ENCODE measurements at regions not wholly inside any gene's neighbourhood (a gene's known extent, or its start where the extent isn't known, plus 50 kb on each side); places are given as distances from the start of the nearest gene placed in this dataset.

GRCh38 chrX:137483554-137483953 lies 82.4 kb upstream of the ZIC3 start:
- POLR2A ChIA-PET, result no interaction called here
- CTCF ChIA-PET, result no interaction called here
- H3K36me3 Mint-ChIP-seq (ENCODE audit: low read depth), result no peaks in the 10 kb centered on the region
- no peaks in the 10 kb centered on the region for H3K9me3 Mint-ChIP-seq
- H3K27ac Mint-ChIP-seq, result no peak overlapping the region
- H3K27me3 Mint-ChIP-seq, result no peaks in the 10 kb centered on the region
- DNase-seq, result no peak
- no peaks in the 10 kb centered on the region for H3K4me1 Mint-ChIP-seq
- no peak overlapping the region for H3K4me3 Mint-ChIP-seq

GRCh38 chrX:137482136-137482535 lies 83.8 kb upstream of the ZIC3 start:
- H3K36me3 Mint-ChIP-seq (ENCODE audit: low read depth), result no peaks in the 10 kb centered on the region
- no peaks in the 10 kb centered on the region for H3K9me3 Mint-ChIP-seq
- POLR2A ChIA-PET, result no interaction called here
- CTCF ChIA-PET, result interaction anchor here (1.1 kb wide), 1 partner anchor 41 kb away, joined by 3 read pairs; no protein-coding TSS in a partner anchor
- H3K27ac Mint-ChIP-seq, result no peak overlapping the region
- H3K4me3 Mint-ChIP-seq, result no peak overlapping the region
- no peaks in the 10 kb centered on the region for H3K4me1 Mint-ChIP-seq
- no peaks in the 10 kb centered on the region for H3K27me3 Mint-ChIP-seq
- DNase-seq, result no peak

GRCh38 chrX:137479386-137479785 lies 86.5 kb upstream of the ZIC3 start:
- no peak for DNase-seq
- no peak overlapping the region for H3K4me3 Mint-ChIP-seq
- H3K9me3 Mint-ChIP-seq, result no peaks in the 10 kb centered on the region
- H3K36me3 Mint-ChIP-seq (ENCODE audit: low read depth), result no peaks in the 10 kb centered on the region
- ChIA-PET CTCF (no interaction called here), POLR2A (no interaction called here)
- no peak overlapping the region for H3K27ac Mint-ChIP-seq
- H3K27me3 Mint-ChIP-seq, result no peaks in the 10 kb centered on the region
- no peaks in the 10 kb centered on the region for H3K4me1 Mint-ChIP-seq

- ChIA-PET POLR2A (no interaction called here), CTCF (no interaction called here)
- H3K4me1 Mint-ChIP-seq, result no peaks in the 10 kb centered on the region
- no peaks in the 10 kb centered on the region for H3K27me3 Mint-ChIP-seq
- H3K36me3 Mint-ChIP-seq (ENCODE audit: low read depth), result no peaks in the 10 kb centered on the region
- no peak overlapping the region for H3K4me3 Mint-ChIP-seq
- H3K9me3 Mint-ChIP-seq, result no peaks in the 10 kb centered on the region
- DNase-seq, result no peak
- no peak overlapping the region for H3K27ac Mint-ChIP-seq
Measured at GRCh38 chrX:137441711-137442110, 124.2 kb upstream of the ZIC3 start.

GRCh38 chrX:137432609-137433008 lies 133.3 kb upstream of the ZIC3 start:
- Mint-ChIP-seq H3K27me3 (peaks cover 31% of the 10 kb centered on the region), H3K27ac (no peak overlapping the region), H3K4me3 (no peak overlapping the region), H3K4me1 (no peaks in the 10 kb centered on the region), H3K36me3 (ENCODE audit: low read depth) (no peaks in the 10 kb centered on the region), H3K9me3 (no peaks in the 10 kb centered on the region)
- CTCF ChIA-PET, result interaction anchor here (0.8 kb wide), 1 partner anchor 12 kb away, joined by 3 read pairs; no protein-coding TSS in a partner anchor
- no peak for DNase-seq
- POLR2A ChIA-PET, result no interaction called here

- DNase-seq, result no peak
- peaks cover 34% of the 10 kb centered on the region for H3K27me3 Mint-ChIP-seq
- ChIA-PET POLR2A (no interaction called here), CTCF (interaction anchor here (0.8 kb wide), 1 partner anchor 12 kb away, joined by 3 read pairs; no protein-coding TSS in a partner anchor)
- no peaks in the 10 kb centered on the region for H3K36me3 Mint-ChIP-seq (ENCODE audit: low read depth)
- no peaks in the 10 kb centered on the region for H3K4me1 Mint-ChIP-seq
- no peaks in the 10 kb centered on the region for H3K9me3 Mint-ChIP-seq
- H3K4me3 Mint-ChIP-seq, result no peak overlapping the region
- peak overlapping the region; percentile 41 for H3K27ac Mint-ChIP-seq
Measured at GRCh38 chrX:137431693-137432488, 134.0 kb upstream of the ZIC3 start.

GRCh38 chrX:137430984-137431475 lies 134.9 kb upstream of the ZIC3 start:
- CTCF ChIA-PET, result no interaction called here
- no peak overlapping the region for H3K27ac Mint-ChIP-seq

GRCh38 chrX:137430301-137430700 lies 135.6 kb upstream of the ZIC3 start:
- Mint-ChIP-seq H3K9me3 (no peaks in the 10 kb centered on the region), H3K4me1 (peaks cover 5% of the 10 kb centered on the region), H3K27me3 (peaks cover 48% of the 10 kb centered on the region), H3K27ac (no peak overlapping the region), H3K36me3 (ENCODE audit: low read depth) (no peaks in the 10 kb centered on the region), H3K4me3 (no peak overlapping the region)
- POLR2A ChIA-PET, result no interaction called here
- no peak for DNase-seq
- CTCF ChIA-PET, result no interaction called here

More at GRCh38 chrX:137430984-137431475, 134.9 kb upstream of the ZIC3 start:
- Mint-ChIP-seq H3K4me3 (no peak overlapping the region), H3K27me3 (peaks cover 41% of the 10 kb centered on the region), H3K9me3 (no peaks in the 10 kb centered on the region), H3K36me3 (ENCODE audit: low read depth) (no peaks in the 10 kb centered on the region), H3K4me1 (peaks cover 5% of the 10 kb centered on the region)
- no peak for DNase-seq
- POLR2A ChIA-PET, result no interaction called here

- H3K27ac Mint-ChIP-seq, result no peak overlapping the region
- no peak for DNase-seq
- no peak overlapping the region for H3K4me3 Mint-ChIP-seq
- no peaks in the 10 kb centered on the region for H3K9me3 Mint-ChIP-seq
- peaks cover 5% of the 10 kb centered on the region for H3K4me1 Mint-ChIP-seq
- no peaks in the 10 kb centered on the region for H3K36me3 Mint-ChIP-seq (ENCODE audit: low read depth)
- ChIA-PET POLR2A (no interaction called here), CTCF (no interaction called here)
- H3K27me3 Mint-ChIP-seq, result peaks cover 60% of the 10 kb centered on the region
Measured at GRCh38 chrX:137428766-137429591, 136.9 kb upstream of the ZIC3 start.

GRCh38 chrX:137428221-137428661 lies 137.7 kb upstream of the ZIC3 start:
- no peaks in the 10 kb centered on the region for H3K9me3 Mint-ChIP-seq
- peaks cover 5% of the 10 kb centered on the region for H3K4me1 Mint-ChIP-seq
- H3K36me3 Mint-ChIP-seq (ENCODE audit: low read depth), result no peaks in the 10 kb centered on the region
- no peak overlapping the region for H3K27ac Mint-ChIP-seq
- ChIA-PET CTCF (interaction anchor here (0.6 kb wide), 1 partner anchor 129 kb away, joined by 3 read pairs; no protein-coding TSS in a partner anchor), POLR2A (no interaction called here)
- DNase-seq, result no peak
- peaks cover 63% of the 10 kb centered on the region for H3K27me3 Mint-ChIP-seq
- H3K4me3 Mint-ChIP-seq, result peak overlapping the region; percentile 64

GRCh38 chrX:137427816-137428215 lies 138.1 kb upstream of the ZIC3 start:
- Mint-ChIP-seq H3K4me3 (peak overlapping the region; percentile 64), H3K27me3 (peaks cover 67% of the 10 kb centered on the region), H3K27ac (no peak overlapping the region), H3K9me3 (no peaks in the 10 kb centered on the region), H3K36me3 (ENCODE audit: low read depth) (no peaks in the 10 kb centered on the region), H3K4me1 (peaks cover 5% of the 10 kb centered on the region)
- ChIA-PET CTCF (interaction anchor here (0.6 kb wide), 1 partner anchor 129 kb away, joined by 3 read pairs; no protein-coding TSS in a partner anchor), POLR2A (no interaction called here)
- DNase-seq, result no peak

GRCh38 chrX:137427426-137427778 lies 138.5 kb upstream of the ZIC3 start:
- Mint-ChIP-seq H3K4me3 (peak overlapping the region; percentile 64), H3K9me3 (no peaks in the 10 kb centered on the region), H3K4me1 (peaks cover 5% of the 10 kb centered on the region), H3K27me3 (peaks cover 69% of the 10 kb centered on the region), H3K36me3 (ENCODE audit: low read depth) (no peaks in the 10 kb centered on the region), H3K27ac (no peak overlapping the region)
- ChIA-PET POLR2A (no interaction called here), CTCF (no interaction called here)
- no peak for DNase-seq

- Mint-ChIP-seq H3K4me3 (peak overlapping the region; percentile 40), H3K4me1 (peaks cover 5% of the 10 kb centered on the region), H3K36me3 (ENCODE audit: low read depth) (no peaks in the 10 kb centered on the region), H3K27ac (peak overlapping the region; percentile 71), H3K27me3 (peaks cover 74% of the 10 kb centered on the region), H3K9me3 (no peaks in the 10 kb centered on the region)
- DNase-seq, result no peak
- ChIA-PET POLR2A (no interaction called here), CTCF (no interaction called here)
Measured at GRCh38 chrX:137426695-137427425, 139.1 kb upstream of the ZIC3 start.
